HepG2 (cell line): ENCODE measurements at regions not wholly inside any gene's neighbourhood (a gene's known extent, or its start where the extent isn't known, plus 50 kb on each side); places are given as distances from the start of the nearest gene placed in this dataset.

Source experiments
- CEBPG ChIP-seq: IDR thresholded peaks from 2 replicates; pipeline ENCODE4 v1.6.1; 2016
- CTCF ChIP-seq: sonication (generic); formaldehyde crosslinking; IDR thresholded peaks from 2 replicates; pipeline ENCODE4 v1.5.0; 2020; ENCODE audit warnings: mild to moderate bottlenecking, missing genetic modification reagents, moderate library complexity
- EED ChIP-seq: sonication (generic); formaldehyde crosslinking; IDR thresholded peaks from 2 replicates; pipeline ENCODE4 v1.5.0; 2020; ENCODE audit warnings: mild to moderate bottlenecking, missing genetic modification reagents
- FOXJ3 ChIP-seq: sonication (generic); formaldehyde crosslinking; IDR thresholded peaks from 2 replicates; pipeline ENCODE4 v1.4.0; 2020; ENCODE audit warnings: missing genetic modification reagents, mild to moderate bottlenecking, borderline replicate concordance
- ISX ChIP-seq: sonication (generic); formaldehyde crosslinking; conservative IDR thresholded peaks from 2 replicates; pipeline ENCODE4 v1.5.0; 2020; ENCODE audit warnings: missing genetic modification reagents
- KLF15 ChIP-seq: sonication (generic); formaldehyde crosslinking; IDR thresholded peaks from 2 replicates; pipeline ENCODE4 v1.8.1; 2023; ENCODE audit warnings: borderline replicate concordance, mild to moderate bottlenecking, inconsistent platforms, missing genetic modification reagents, mixed read lengths
- MTA3 ChIP-seq: sonication (generic); formaldehyde crosslinking; IDR thresholded peaks from 2 replicates; pipeline ENCODE4 v1.4.0; 2020; ENCODE audit warnings: missing genetic modification reagents
- NBN ChIP-seq: fragments of 450-650 bp; conservative IDR thresholded peaks from 2 replicates; pipeline ENCODE4 v1.6.1; 2017
- PBX3 ChIP-seq: sonication (generic); formaldehyde crosslinking; IDR thresholded peaks from 2 replicates; pipeline ENCODE4 v1.8.1; 2023; ENCODE audit warnings: missing genetic modification reagents, inconsistent platforms, borderline replicate concordance
- POLR2AphosphoS5 ChIP-seq: IDR thresholded peaks from 2 replicates; pipeline ENCODE4 v1.6.1; 2012; ENCODE audit warnings: low read depth, low read length
- SETDB1 ChIP-seq: sonication (generic); formaldehyde crosslinking; IDR thresholded peaks from 2 replicates; pipeline ENCODE4 v1.5.1; 2020; ENCODE audit warnings: missing genetic modification reagents, mild to moderate bottlenecking, borderline replicate concordance
- SP4 ChIP-seq: sonication (generic); formaldehyde crosslinking; IDR thresholded peaks from 2 replicates; pipeline ENCODE4 v1.8.1; 2023; ENCODE audit warnings: mild to moderate bottlenecking, missing genetic modification reagents
- USF2 ChIP-seq, 2 experiments: sonication (generic) in 1 of 2; formaldehyde crosslinking in 1 of 2; IDR thresholded peaks; 2 replicates each; pipeline versions ENCODE4 v1.5.1 to v1.6.1; 2011 to 2020; ENCODE audit warnings: borderline replicate concordance in 1 of 2, low read depth in 1 of 2, low read length in 1 of 2, mild to moderate bottlenecking in 1 of 2, missing genetic modification reagents in 1 of 2, moderate library complexity in 1 of 2
- ZNF619 ChIP-seq: sonication (generic); formaldehyde crosslinking; IDR thresholded peaks from 2 replicates; pipeline ENCODE4 v1.4.0; 2020; ENCODE audit warnings: mild to moderate bottlenecking, missing genetic modification reagents

- no peak for TF ChIP-seq POLR2AphosphoS5
- no peak for TF ChIP-seq CTCF
- no peak for TF ChIP-seq KLF15 (CRISPR knock-in tag)
- TF ChIP-seq SP4: no peak
- no peak for TF ChIP-seq MTA3 (CRISPR knock-in tag)
- TF ChIP-seq EED (CRISPR knock-in tag): no peak
- TF ChIP-seq ZNF619: no peak
- TF ChIP-seq PBX3: no peak
- TF ChIP-seq FOXJ3 (CRISPR knock-in tag): no peak
- no peak for TF ChIP-seq NBN
- TF ChIP-seq SETDB1 (CRISPR knock-in tag): no peak
- no peak for TF ChIP-seq ISX (CRISPR knock-in tag)
- no peak for TF ChIP-seq USF2 (IDR thresholded peaks at IDR 0.05; ENCODE audit: low read depth, low read length)
- no peak for TF ChIP-seq USF2 (CRISPR knock-in tag; IDR thresholded peaks at IDR 0.05; ENCODE audit: borderline replicate concordance)
- TF ChIP-seq CEBPG (CRISPR knock-in tag): no peak
Observed at GRCh38 chr13:53822136-53822535, 793.5 kb downstream of the OLFM4 start.
